Transverse colon (tissue), 4 donors: ENCODE measurements at regions not wholly inside any gene's neighbourhood (a gene's known extent, or its start where the extent isn't known, plus 50 kb on each side); places are given as distances from the start of the nearest gene placed in this dataset.

Experiments
- DNase-seq: peaks from one replicate; pipeline ENCODE4 v3.0.0-alpha.2; 2019
- H3K27ac ChIP-seq, 4 donors: fragments of 200-600 bp; sonication (generic); 2 replicates each; pipeline ENCODE4 v1.5.1; 2016 to 2018; ENCODE audit warnings: inconsistent platforms in 4 of 4
- H3K27me3 ChIP-seq: fragments of 200-600 bp; sonication (generic); 2 replicates; pipeline ENCODE4 v1.5.1; 2017; ENCODE audit warnings: inconsistent platforms
- H3K36me3 ChIP-seq, 4 donors: fragments of 200-600 bp; sonication (generic); 2 replicates each; pipeline ENCODE4 v1.5.1; 2017 to 2019; ENCODE audit warnings: inconsistent platforms in 4 of 4
- H3K4me1 ChIP-seq, 4 donors: fragments of 200-600 bp; sonication (generic); 2 replicates each; pipeline ENCODE4 v1.5.1; 2017 to 2020; ENCODE audit warnings: inconsistent platforms in 4 of 4
- H3K4me3 ChIP-seq, 4 donors: fragments of 200-600 bp; sonication (generic); 1 replicate in 1 of 4; 2 replicates in 3 of 4; pipeline versions ENCODE4 v1.5.1 to v1.6.1; 2017 to 2019; ENCODE audit warnings: inconsistent platforms in 4 of 4
- H3K9me3 ChIP-seq, 2 donors: fragments of 200-600 bp; sonication (generic); 2 replicates each; pipeline ENCODE4 v1.5.1; 2017 to 2019; ENCODE audit warnings: inconsistent platforms in 2 of 2
- CTCF ChIP-seq, 5 experiments: fragments of 200-600 bp in 3 of 5; fragments of 450-650 bp in 2 of 5; sonication (generic) in 3 of 5; IDR thresholded peaks; 1 replicate in 2 of 5; 2 replicates in 3 of 5; pipeline ENCODE4 v1.5.1; 2016 to 2017; ENCODE audit warnings: antibody characterized with exemption in 5 of 5, inconsistent platforms in 3 of 5, mild to moderate bottlenecking in 2 of 5, moderate library complexity in 1 of 5
- EP300 ChIP-seq: sonication (generic); formaldehyde crosslinking; IDR thresholded peaks from one replicate; pipeline ENCODE4 v1.6.1; 2017; ENCODE audit warnings: antibody characterized with exemption, low read depth
- POLR2A ChIP-seq: fragments of 450-650 bp; IDR thresholded peaks from one replicate; pipeline ENCODE4 v1.6.1; 2016; ENCODE audit warnings: antibody characterized with exemption, mild to moderate bottlenecking, moderate library complexity
- POLR2AphosphoS5 ChIP-seq, 3 donors: sonication (generic); formaldehyde crosslinking; IDR thresholded peaks; one replicate each; pipeline ENCODE4 v1.6.1; 2016; ENCODE audit warnings: antibody characterized with exemption in 3 of 3
- WGBS, 2 donors: methylation state at CpG; one replicate each; pipeline ENCODE4 v1.1.5; 2018; ENCODE audit warnings: low coverage in 1 of 2; 5-methylcytosine and 5-hydroxymethylcytosine counted together
- in situ Hi-C, 4 donors: fragments of 200-750 bp; cut with MboI; loops; one replicate each; pipeline versions ENCODE4 v1.15.0 to v1.15.1; 2017; ENCODE audit warnings: low sequenced_read_pairs in 3 of 4, low pct_ligation_motif_present in 1 of 4, low pct_unique_long_range_greater_than_20kb in 1 of 4
- intact Hi-C: fragments of 100-400 bp; cut with DNase I; formaldehyde crosslinking; loops from one replicate; pipeline ENCODE4 v1.15.1; 2023; ENCODE audit warnings: low total_unique reads

- DNase-seq: no peak
- H3K27me3 ChIP-seq: no peaks in the 10 kb centered on the region
- no peaks in the 10 kb centered on the region for H3K36me3 ChIP-seq
- no peak overlapping the region for H3K4me3 ChIP-seq
- peaks cover 7 to 31% (median 16%) of the 10 kb centered on the region in 4 donors for H3K4me1 ChIP-seq
- 71% methylated on average over 2 of the region's 2 CpGs; no CpG with 5 or more reads in 1 of the 2 donors for WGBS, 2 donors
- intact Hi-C loops: no loop called here
- in situ Hi-C loops: no loop called here
- H3K27ac ChIP-seq: no peak overlapping the region
- no peaks in the 10 kb centered on the region for H3K9me3 ChIP-seq
- no peak for TF ChIP-seq POLR2A
- no peak for TF ChIP-seq EP300
- TF ChIP-seq CTCF (IDR thresholded peaks at IDR 0.05): no peak
- no peak for TF ChIP-seq POLR2AphosphoS5 (IDR thresholded peaks at IDR 0.05)
Observed at GRCh38 chr10:78806681-78807221, 262.0 kb upstream of the ZMIZ1 start.

GRCh38 chr10:78807504-78808203 is 261.1 kb upstream of the ZMIZ1 start:
- Histone ChIP-seq H3K4me3 (no peak overlapping the region), H3K4me1 (peaks cover 7 to 24% (median 16%) of the 10 kb centered on the region in 4 donors), H3K27ac (no peak overlapping the region), H3K9me3 (no peaks in the 10 kb centered on the region), H3K27me3 (no peaks in the 10 kb centered on the region), H3K36me3 (no peaks in the 10 kb centered on the region)
- WGBS, 2 donors: 83 to 86% methylated on average over 5 to 12 of the region's 12 CpGs
- intact Hi-C loops: no loop called here
- in situ Hi-C loops: no loop called here
- TF ChIP-seq EP300: no peak
- TF ChIP-seq POLR2A: no peak
- no peak for TF ChIP-seq CTCF (IDR thresholded peaks at IDR 0.05)
- TF ChIP-seq POLR2AphosphoS5 (IDR thresholded peaks at IDR 0.05): no peak
- no peak for DNase-seq

DNA sequence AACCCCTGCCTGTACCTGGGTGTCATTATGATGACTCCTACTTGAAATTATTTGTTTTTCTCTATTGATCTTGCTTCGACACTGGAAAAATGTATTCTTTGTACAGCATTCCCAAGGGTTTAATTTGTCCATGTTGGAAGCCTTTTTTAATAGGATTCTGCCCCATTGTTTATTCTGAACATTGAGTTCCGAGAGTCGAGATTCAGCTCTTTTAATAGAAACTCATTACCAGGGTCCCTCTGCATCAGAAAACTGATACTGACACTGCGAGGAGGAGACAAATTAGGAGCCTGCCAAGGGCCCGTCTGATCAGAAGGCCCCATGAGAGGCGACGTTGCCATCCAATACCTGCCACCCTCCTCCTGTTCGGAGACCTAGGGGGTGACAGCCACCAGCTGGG is 260.5 kb upstream of the ZMIZ1 start:
- peaks cover 7 to 19% (median 12%) of the 10 kb centered on the region in 4 donors for H3K4me1 ChIP-seq
- no peaks in the 10 kb centered on the region for H3K9me3 ChIP-seq
- in situ Hi-C loops: no loop called here

More for the DNA sequence above, 260.5 kb upstream of the ZMIZ1 start:
- H3K4me3 ChIP-seq: no peak overlapping the region
- TF ChIP-seq POLR2AphosphoS5 (IDR thresholded peaks at IDR 0.05): no peak
- no peak for TF ChIP-seq POLR2A
- TF ChIP-seq CTCF (IDR thresholded peaks at IDR 0.05): no peak
- no peak for TF ChIP-seq EP300
- DNase-seq: no peak
- WGBS, 2 donors: 86% methylated on average over 8 of the region's 8 CpGs; no CpG with 5 or more reads in 1 of the 2 donors
- H3K27ac ChIP-seq: no peak overlapping the region
- H3K36me3 ChIP-seq: no peaks in the 10 kb centered on the region
- H3K27me3 ChIP-seq: no peaks in the 10 kb centered on the region
- intact Hi-C loops: no loop called here
